HEK293 (cell line): ENCODE measurements at regions not wholly inside any gene's neighbourhood (a gene's known extent, or its start where the extent isn't known, plus 50 kb on each side); places are given as distances from the start of the nearest gene placed in this dataset.

ENCODE experiments used
- CTCF ChIA-PET: fragments of 350-600 bp; formaldehyde crosslinking; extraction: SDS; loops from one replicate; lab custom pipeline; 2021; ENCODE audit warnings: antibody characterized with exemption; lab: Yijun Ruan, JAX
- POLR2A ChIA-PET: fragments of 300-600 bp; formaldehyde crosslinking; extraction: SDS; loops from one replicate; lab custom pipeline; 2020; ENCODE audit warnings: antibody characterized with exemption, inconsistent platforms; lab: Yijun Ruan, JAX
- H3K27ac ChIP-seq: fragments of 200-500 bp; sonication (Bioruptor generic); 2 replicates; pipeline ENCODE4 v1.5.1; 2014; ENCODE audit warnings: low read depth, low read length, control low read depth, inconsistent platforms; ENCODE audit errors: extremely low read depth
- H3K36me3 ChIP-seq, 2 experiments: fragments of 200-500 bp in 1 of 2; sonication (Bioruptor generic) in 1 of 2; 1 replicate in 1 of 2; 2 replicates in 1 of 2; pipeline ENCODE4 v1.5.1; 2014 to 2017; ENCODE audit warnings: inconsistent platforms in 2 of 2, low read length in 2 of 2; ENCODE audit not compliant: control insufficient read depth in 2 of 2, insufficient read depth in 1 of 2
- H3K4me1 ChIP-seq: fragments of 200-500 bp; sonication (Bioruptor generic); 2 replicates; pipeline ENCODE4 v1.5.1; 2014; ENCODE audit warnings: mild to moderate bottlenecking, low read length, inconsistent platforms; ENCODE audit not compliant: control insufficient read depth, insufficient read depth
- H3K4me3 ChIP-seq: 2 replicates; pipeline ENCODE4 v1.5.1; 2011; ENCODE audit warnings: low read depth, mild to moderate bottlenecking, control low read depth, low read length, moderate library complexity
- H3K9me3 ChIP-seq: fragments of 200-500 bp; sonication (Bioruptor generic); 2 replicates; pipeline ENCODE4 v1.5.1; 2014; ENCODE audit warnings: low read depth, low read length, inconsistent platforms; ENCODE audit not compliant: control insufficient read depth, insufficient read depth
- ELK4 ChIP-seq: IDR thresholded peaks from 2 replicates; pipeline ENCODE4 v1.6.1; 2011; ENCODE audit warnings: mild to moderate bottlenecking, low read depth, low read length, borderline replicate concordance
- GLI2 ChIP-seq: fragments of 450-650 bp; formaldehyde crosslinking; IDR thresholded peaks from 2 replicates; pipeline ENCODE4; 2017; ENCODE audit warnings: missing biosample characterization, missing genetic modification characterization, low read depth, borderline replicate concordance
- GLI4 ChIP-seq: fragments of 450-650 bp; formaldehyde crosslinking; IDR thresholded peaks from 2 replicates; pipeline ENCODE4 v1.5.1; 2016; ENCODE audit warnings: missing biosample characterization, missing genetic modification characterization
- GLIS2 ChIP-seq: fragments of 450-650 bp; formaldehyde crosslinking; IDR thresholded peaks from 2 replicates; pipeline ENCODE4 v1.5.1; 2016; ENCODE audit warnings: missing biosample characterization, missing genetic modification characterization
- KLF7 ChIP-seq: fragments of 450-650 bp; formaldehyde crosslinking; IDR thresholded peaks from 2 replicates; pipeline ENCODE4 v1.5.1; 2016; ENCODE audit warnings: missing biosample characterization, missing genetic modification characterization, borderline replicate concordance
- MEIS1 ChIP-seq: sonication (generic); formaldehyde crosslinking; IDR thresholded peaks from 2 replicates; pipeline ENCODE4 v1.8.1; 2022; ENCODE audit warnings: missing genetic modification reagents, mild to moderate bottlenecking, borderline replicate concordance
- PRDM1 ChIP-seq: fragments of 450-650 bp; formaldehyde crosslinking; IDR thresholded peaks from 2 replicates; pipeline ENCODE4; 2016; ENCODE audit warnings: missing biosample characterization, missing genetic modification characterization
- REPIN1 ChIP-seq: fragments of 450-650 bp; formaldehyde crosslinking; IDR thresholded peaks from 2 replicates; pipeline ENCODE4 v1.5.1; 2017; ENCODE audit warnings: missing biosample characterization, missing genetic modification characterization, low read depth
- ZBTB1 ChIP-seq: fragments of 450-650 bp; formaldehyde crosslinking; IDR thresholded peaks from 2 replicates; pipeline ENCODE4 v1.5.1; 2016; ENCODE audit warnings: missing biosample characterization, missing genetic modification characterization
- ZBTB21 ChIP-seq: fragments of 450-650 bp; formaldehyde crosslinking; IDR thresholded peaks from 2 replicates; pipeline ENCODE4 v1.5.1; 2017; ENCODE audit warnings: missing biosample characterization, missing genetic modification characterization
- ZBTB6 ChIP-seq: fragments of 450-650 bp; formaldehyde crosslinking; IDR thresholded peaks from 2 replicates; pipeline ENCODE4 v1.5.1; 2017; ENCODE audit warnings: missing biosample characterization, missing genetic modification characterization
- ZFP69B ChIP-seq: fragments of 450-650 bp; formaldehyde crosslinking; IDR thresholded peaks from 2 replicates; pipeline ENCODE4 v1.5.1; 2016; ENCODE audit warnings: missing biosample characterization, missing genetic modification characterization
- ZNF10 ChIP-seq: fragments of 450-650 bp; formaldehyde crosslinking; IDR thresholded peaks from 2 replicates; pipeline ENCODE4 v1.5.1; 2017; ENCODE audit warnings: missing biosample characterization, missing genetic modification characterization
- ZNF157 ChIP-seq: fragments of 450-650 bp; formaldehyde crosslinking; IDR thresholded peaks from 2 replicates; pipeline ENCODE4 v1.5.1; 2016; ENCODE audit warnings: missing biosample characterization, missing genetic modification characterization
- ZNF175 ChIP-seq: fragments of 450-650 bp; formaldehyde crosslinking; IDR thresholded peaks from 2 replicates; pipeline ENCODE4 v1.5.1; 2016; ENCODE audit warnings: missing biosample characterization, missing genetic modification characterization
- ZNF26 ChIP-seq: fragments of 450-650 bp; formaldehyde crosslinking; IDR thresholded peaks from 2 replicates; pipeline ENCODE4 v1.5.1; 2016; ENCODE audit warnings: missing biosample characterization, missing genetic modification characterization
- ZNF274 ChIP-seq, 2 experiments: fragments of 200-500 bp in 1 of 2; fragments of 450-650 bp in 1 of 2; sonication (Bioruptor generic) in 1 of 2; formaldehyde crosslinking in 1 of 2; IDR thresholded peaks; 2 replicates each; pipeline versions ENCODE4 v1.5.1 to v1.6.1; 2014 to 2016; ENCODE audit warnings: borderline replicate concordance in 1 of 2, inconsistent platforms in 1 of 2, low read length in 1 of 2, missing biosample characterization in 1 of 2, missing genetic modification characterization in 1 of 2
- ZNF350 ChIP-seq: fragments of 450-650 bp; formaldehyde crosslinking; IDR thresholded peaks from 2 replicates; pipeline ENCODE4 v1.5.0; 2017; ENCODE audit warnings: missing biosample characterization, mild to moderate bottlenecking, missing genetic modification characterization
- ZNF394 ChIP-seq: fragments of 450-650 bp; formaldehyde crosslinking; IDR thresholded peaks from 2 replicates; pipeline ENCODE4 v1.5.1; 2016; ENCODE audit warnings: missing biosample characterization, missing genetic modification characterization, mild to moderate bottlenecking, moderate library complexity, borderline replicate concordance
- ZNF488 ChIP-seq: fragments of 450-650 bp; formaldehyde crosslinking; IDR thresholded peaks from 2 replicates; pipeline ENCODE4 v1.5.1; 2016; ENCODE audit warnings: missing biosample characterization, missing genetic modification characterization
- ZNF596 ChIP-seq: fragments of 450-650 bp; IDR thresholded peaks from 2 replicates; pipeline ENCODE4 v1.5.0; 2018; ENCODE audit warnings: missing biosample characterization, mild to moderate bottlenecking, missing genetic modification characterization, moderate library complexity
- ZNF624 ChIP-seq: fragments of 450-650 bp; formaldehyde crosslinking; IDR thresholded peaks from 2 replicates; pipeline ENCODE4 v1.5.1; 2017; ENCODE audit warnings: missing biosample characterization, missing genetic modification characterization
- ZNF660 ChIP-seq: fragments of 450-650 bp; IDR thresholded peaks from 2 replicates; pipeline ENCODE4 v1.5.1; 2018; ENCODE audit warnings: missing biosample characterization, mild to moderate bottlenecking, missing genetic modification characterization
- ZNF664 ChIP-seq: fragments of 450-650 bp; formaldehyde crosslinking; IDR thresholded peaks from 2 replicates; pipeline ENCODE4 v1.5.1; 2016; ENCODE audit warnings: missing biosample characterization, missing genetic modification characterization
- ZSCAN16 ChIP-seq: fragments of 450-650 bp; formaldehyde crosslinking; IDR thresholded peaks from 2 replicates; pipeline ENCODE4 v1.5.1; 2016; ENCODE audit warnings: missing biosample characterization, missing genetic modification characterization
- ZSCAN5A ChIP-seq: fragments of 450-650 bp; formaldehyde crosslinking; IDR thresholded peaks from 2 replicates; pipeline ENCODE4 v1.5.1; 2016; ENCODE audit warnings: missing biosample characterization, missing genetic modification characterization
- ZXDB ChIP-seq: fragments of 450-650 bp; formaldehyde crosslinking; IDR thresholded peaks from 2 replicates; pipeline ENCODE4 v1.5.1; 2016; ENCODE audit warnings: missing biosample characterization, missing genetic modification characterization

- TF ChIP-seq MEIS1 (CRISPR knock-in tag) (no peak), ZBTB21 (tag by site-specific recombination) (no peak), ZBTB6 (tag by site-specific recombination) (no peak), ZNF596 (tag by site-specific recombination) (no peak), ZFP69B (no peak), ZSCAN16 (tag by site-specific recombination) (no peak)
These were observed 751.7 kb upstream of the WWC1 start (continued) for GRCh38 chr5:167539747-167540146.

- Histone ChIP-seq H3K36me3 (no peaks in the 10 kb centered on the region), H3K9me3 (no peaks in the 10 kb centered on the region), H3K4me1 (no peaks in the 10 kb centered on the region), H3K4me3 (no peak overlapping the region)
- CTCF ChIA-PET, result interaction anchor here (0.9 kb wide), 1 partner anchor 11 kb away, joined by 3 read pairs; no protein-coding TSS in a partner anchor
- TF ChIP-seq ELK4, result no peak
- TF ChIP-seq ZNF10, result no peak
- no peak for TF ChIP-seq ZNF394
- no peak for TF ChIP-seq ZSCAN5A
- no peak for TF ChIP-seq ZNF274 (IDR thresholded peaks at IDR 0.05; ENCODE audit: low read length)
- TF ChIP-seq ZNF274 (tag by site-specific recombination; IDR thresholded peaks at IDR 0.05; ENCODE audit: borderline replicate concordance), result no peak
- TF ChIP-seq ZNF624, result no peak
- no peak for TF ChIP-seq ZSCAN16 (tag by site-specific recombination)
- TF ChIP-seq GLIS2 (tag by site-specific recombination), result no peak
- no peak for TF ChIP-seq ZNF488 (tag by site-specific recombination)
- TF ChIP-seq ZNF664 (tag by site-specific recombination), result no peak
- no peak for TF ChIP-seq ZBTB1 (tag by site-specific recombination)
- TF ChIP-seq ZXDB, result no peak
- no peak for TF ChIP-seq GLI4 (tag by site-specific recombination)
- TF ChIP-seq ZNF157 (tag by site-specific recombination), result no peak
- no peak for TF ChIP-seq ZNF660 (tag by site-specific recombination)
- TF ChIP-seq, all 188 proteins: peak for 0
- H3K27ac ChIP-seq, result no peak overlapping the region
- POLR2A ChIA-PET, result no interaction called here
These were observed 745.2 kb upstream of the WWC1 start for GRCh38 chr5:167546270-167546669.

- H3K4me1 ChIP-seq, result no peaks in the 10 kb centered on the region
- H3K9me3 ChIP-seq, result no peaks in the 10 kb centered on the region
- H3K36me3 ChIP-seq, result no peaks in the 10 kb centered on the region
- H3K27ac ChIP-seq, result no peak overlapping the region
- no peak overlapping the region for H3K4me3 ChIP-seq
- POLR2A ChIA-PET, result no interaction called here
- CTCF ChIA-PET, result no interaction called here
- no peak for TF ChIP-seq PRDM1 (tag by site-specific recombination)
- TF ChIP-seq ZNF175, result no peak
- TF ChIP-seq GLI2, result no peak
- TF ChIP-seq ZNF350, result no peak
- no peak for TF ChIP-seq ZBTB6 (tag by site-specific recombination)
- no peak for TF ChIP-seq REPIN1 (tag by site-specific recombination)
- TF ChIP-seq KLF7 (tag by site-specific recombination), result no peak
- no peak for TF ChIP-seq ZNF26 (tag by site-specific recombination)
These were observed 739.1 kb upstream of the WWC1 start for GRCh38 chr5:167552356-167552755.
